ENCODE measurements at regions not wholly inside any gene's neighbourhood (a gene's known extent, or its start where the extent isn't known, plus 50 kb on each side); places are given as distances from the start of the nearest gene placed in this dataset.

DNA sequence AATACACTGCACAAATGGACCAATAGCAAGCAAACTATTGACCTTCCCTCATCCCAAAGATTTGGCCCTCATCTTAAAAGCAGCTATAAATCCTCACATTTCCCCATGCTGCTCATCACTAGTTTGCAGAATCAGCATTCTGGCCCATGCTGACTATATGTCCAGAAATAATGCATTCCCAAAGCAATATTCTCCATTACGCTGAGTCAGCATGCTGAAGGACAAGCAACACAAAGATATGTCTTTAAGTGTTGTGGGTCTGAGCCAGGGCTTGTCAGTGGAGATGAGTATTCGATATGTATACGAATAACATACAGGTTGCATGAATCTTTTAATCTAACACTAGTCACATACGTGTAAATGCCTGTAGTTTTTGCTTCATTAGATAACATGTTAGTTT is 1045.0 kb upstream of the DDX18 start:
- BruUV-seq (replicated peaks): no TSS peak
- CTCF ChIA-PET: no interaction called here

DNA sequence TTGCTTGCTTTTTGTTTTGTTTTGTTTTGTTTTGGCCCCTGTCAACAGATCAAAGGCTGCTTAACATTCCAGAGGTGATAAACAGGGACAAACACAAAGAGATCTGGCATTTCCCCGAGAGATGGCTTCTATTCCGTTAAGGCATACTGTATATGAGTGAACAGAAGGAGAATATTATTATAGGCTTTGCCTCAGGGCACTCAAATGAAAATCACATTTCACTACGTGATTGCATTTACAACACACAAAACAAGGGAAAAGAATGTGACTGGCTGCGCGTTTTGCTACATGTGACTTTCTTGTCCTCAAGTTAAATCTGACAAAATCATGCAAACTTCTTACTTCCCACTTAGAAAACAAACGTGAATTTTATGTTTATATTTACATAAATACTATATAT is 1037.9 kb upstream of the DDX18 start:
- intact Hi-C loops (cut with micrococcal nuclease): no loop called here

More for the DNA sequence above, 1045.0 kb upstream of the DDX18 start:
- Mint-ChIP-seq H3K27me3 (ENCODE audit: insufficient read depth, unreplicated experiment) (no peaks in the 10 kb centered on the region), H3K9me3 (ENCODE audit: unreplicated experiment) (no peaks in the 10 kb centered on the region), H3K27ac (ENCODE audit: low read depth, unreplicated experiment) (no peak overlapping the region), H3K36me3 (ENCODE audit: insufficient read depth, unreplicated experiment) (no peaks in the 10 kb centered on the region), H3K4me1 (ENCODE audit: insufficient read depth, unreplicated experiment) (peaks cover 6% of the 10 kb centered on the region), H3K4me3 (ENCODE audit: unreplicated experiment) (no peak overlapping the region)
- intact Hi-C loops (cut with micrococcal nuclease): no loop called here
- TF ChIP-seq, protein P1, sequence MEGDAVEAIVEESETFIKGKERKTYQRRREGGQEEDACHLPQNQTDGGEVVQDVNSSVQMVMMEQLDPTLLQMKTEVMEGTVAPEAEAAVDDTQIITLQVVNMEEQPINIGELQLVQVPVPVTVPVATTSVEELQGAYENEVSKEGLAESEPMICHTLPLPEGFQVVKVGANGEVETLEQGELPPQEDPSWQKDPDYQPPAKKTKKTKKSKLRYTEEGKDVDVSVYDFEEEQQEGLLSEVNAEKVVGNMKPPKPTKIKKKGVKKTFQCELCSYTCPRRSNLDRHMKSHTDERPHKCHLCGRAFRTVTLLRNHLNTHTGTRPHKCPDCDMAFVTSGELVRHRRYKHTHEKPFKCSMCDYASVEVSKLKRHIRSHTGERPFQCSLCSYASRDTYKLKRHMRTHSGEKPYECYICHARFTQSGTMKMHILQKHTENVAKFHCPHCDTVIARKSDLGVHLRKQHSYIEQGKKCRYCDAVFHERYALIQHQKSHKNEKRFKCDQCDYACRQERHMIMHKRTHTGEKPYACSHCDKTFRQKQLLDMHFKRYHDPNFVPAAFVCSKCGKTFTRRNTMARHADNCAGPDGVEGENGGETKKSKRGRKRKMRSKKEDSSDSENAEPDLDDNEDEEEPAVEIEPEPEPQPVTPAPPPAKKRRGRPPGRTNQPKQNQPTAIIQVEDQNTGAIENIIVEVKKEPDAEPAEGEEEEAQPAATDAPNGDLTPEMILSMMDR (IDR thresholded peaks at IDR 0.05; ENCODE audit: unreplicated experiment): no peak
- POLR2A ChIA-PET: no interaction called here
- no peak for DNase-seq (ENCODE audit: unreplicated experiment)

DNA sequence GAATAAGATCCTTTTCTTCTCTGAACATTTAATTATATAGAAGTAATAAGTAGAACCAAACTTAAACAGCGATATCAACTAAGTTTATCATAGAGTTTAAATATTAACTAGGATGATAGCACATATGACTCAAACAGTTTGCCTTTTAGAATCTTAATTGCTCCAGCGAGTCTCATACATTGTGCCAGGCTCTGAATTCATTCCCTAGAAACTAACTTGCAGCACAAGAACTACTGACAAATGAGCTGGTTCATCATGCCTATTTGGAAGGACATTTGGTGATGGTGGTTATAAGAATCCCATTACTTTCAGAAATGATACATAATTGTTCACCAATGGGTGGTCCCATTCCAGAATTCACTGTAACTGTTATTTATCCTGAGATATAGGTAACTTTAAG is 1026.6 kb upstream of the DDX18 start:
- ChIA-PET CTCF (no interaction called here), POLR2A (no interaction called here)
- no peaks in the 10 kb centered on the region for H3K9me3 Mint-ChIP-seq (ENCODE audit: unreplicated experiment)
- H3K36me3 Mint-ChIP-seq (ENCODE audit: insufficient read depth, unreplicated experiment): no peaks in the 10 kb centered on the region
- intact Hi-C loops (cut with micrococcal nuclease): no loop called here
- DNase-seq (ENCODE audit: unreplicated experiment): no peak
- H3K27me3 Mint-ChIP-seq (ENCODE audit: insufficient read depth, unreplicated experiment): no peaks in the 10 kb centered on the region
- H3K4me3 Mint-ChIP-seq (ENCODE audit: unreplicated experiment): no peak overlapping the region
- BruUV-seq (replicated peaks): no TSS peak
- no peak overlapping the region for H3K27ac Mint-ChIP-seq (ENCODE audit: low read depth, unreplicated experiment)
- H3K4me1 Mint-ChIP-seq (ENCODE audit: insufficient read depth, unreplicated experiment): no peaks in the 10 kb centered on the region
- TF ChIP-seq, protein P1 (IDR thresholded peaks at IDR 0.05; ENCODE audit: unreplicated experiment): no peak

More for the DNA sequence above, 1037.9 kb upstream of the DDX18 start:
- TF ChIP-seq, protein P1 (IDR thresholded peaks at IDR 0.05; ENCODE audit: unreplicated experiment): no peak
- ChIA-PET POLR2A (no interaction called here), CTCF (no interaction called here)
- DNase-seq (ENCODE audit: unreplicated experiment): no peak
- Mint-ChIP-seq H3K27ac (ENCODE audit: low read depth, unreplicated experiment) (no peak overlapping the region), H3K9me3 (ENCODE audit: unreplicated experiment) (no peaks in the 10 kb centered on the region), H3K4me1 (ENCODE audit: insufficient read depth, unreplicated experiment) (no peaks in the 10 kb centered on the region), H3K36me3 (ENCODE audit: insufficient read depth, unreplicated experiment) (no peaks in the 10 kb centered on the region), H3K27me3 (ENCODE audit: insufficient read depth, unreplicated experiment) (no peaks in the 10 kb centered on the region), H3K4me3 (ENCODE audit: unreplicated experiment) (no peak overlapping the region)
- BruUV-seq (replicated peaks): no TSS peak

DNA sequence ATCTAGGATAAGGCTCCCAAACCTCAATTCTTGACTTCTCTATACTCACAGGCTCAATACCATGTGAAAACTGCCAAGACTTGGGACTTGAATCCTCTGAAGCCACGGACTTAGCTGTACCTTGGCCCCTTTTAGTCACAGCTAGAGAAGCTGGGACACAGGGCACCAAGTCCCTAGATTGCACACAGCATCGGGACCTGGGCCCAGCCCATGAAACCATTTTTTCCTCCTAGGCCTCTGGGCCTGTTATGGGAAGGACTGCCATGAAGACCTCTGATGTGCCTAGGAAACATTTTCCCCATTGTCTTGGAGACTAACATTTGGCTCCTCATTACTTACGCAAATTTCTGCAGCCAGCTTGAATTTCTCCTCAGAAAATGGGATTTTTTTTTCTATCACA is 1011.8 kb upstream of the DDX18 start:
- H3K4me3 Mint-ChIP-seq (ENCODE audit: unreplicated experiment): no peak overlapping the region
- peaks cover 7% of the 10 kb centered on the region for H3K9me3 Mint-ChIP-seq (ENCODE audit: unreplicated experiment)
- ChIA-PET CTCF (no interaction called here), POLR2A (no interaction called here)
- no peak overlapping the region for H3K27ac Mint-ChIP-seq (ENCODE audit: low read depth, unreplicated experiment)
- no peak for DNase-seq (ENCODE audit: unreplicated experiment)
- TF ChIP-seq, protein P1 (IDR thresholded peaks at IDR 0.05; ENCODE audit: unreplicated experiment): no peak
- no peaks in the 10 kb centered on the region for H3K27me3 Mint-ChIP-seq (ENCODE audit: insufficient read depth, unreplicated experiment)
- H3K4me1 Mint-ChIP-seq (ENCODE audit: insufficient read depth, unreplicated experiment): no peaks in the 10 kb centered on the region
- H3K36me3 Mint-ChIP-seq (ENCODE audit: insufficient read depth, unreplicated experiment): no peaks in the 10 kb centered on the region
- intact Hi-C loops (cut with micrococcal nuclease): no loop called here
- BruUV-seq (replicated peaks): no TSS peak
